HL-60/S4 treated with phorbol 12-myristate 13-acetate at 8.2 ng/mL for 4 days and 3 days (cell line): ENCODE measurements at regions not wholly inside any gene's neighbourhood (a gene's known extent, or its start where the extent isn't known, plus 50 kb on each side); places are given as distances from the start of the nearest gene placed in this dataset.

Experiments
- in situ Hi-C: fragments of 300-500 bp; cut with MboI; formaldehyde crosslinking; loops from 2 replicates; pipeline ENCODE4 v1.15.0; 2022; ENCODE audit warnings: low sequenced_read_pairs

- in situ Hi-C loops, result no loop called here
These were observed 83.4 kb upstream of the FMN2 start for GRCh38 chr1:240008298-240008697.

DNA sequence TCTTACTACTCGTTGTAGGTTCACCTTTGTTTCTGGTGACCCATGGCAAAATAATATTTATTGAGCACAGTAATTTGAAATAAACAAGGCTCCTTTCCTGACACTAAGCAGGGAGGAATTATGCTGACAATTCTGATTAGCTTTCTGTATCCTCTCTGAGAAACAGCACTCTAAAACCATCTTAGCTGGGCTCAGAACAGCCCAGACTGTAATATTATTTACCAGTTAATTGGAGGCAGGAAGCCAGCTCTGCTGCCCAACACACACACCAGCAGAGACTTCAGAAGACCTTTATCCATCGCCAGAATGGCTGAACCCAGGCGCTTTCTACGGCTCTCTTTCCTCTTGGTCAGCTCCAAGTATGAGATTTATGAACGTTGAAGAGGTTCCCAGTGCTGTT lies 77.6 kb upstream of the FMN2 start:
- in situ Hi-C loops, result no loop called here

GRCh38 chr1:240018617-240019016 lies 73.1 kb upstream of the FMN2 start:
- in situ Hi-C loops, result no loop called here

DNA sequence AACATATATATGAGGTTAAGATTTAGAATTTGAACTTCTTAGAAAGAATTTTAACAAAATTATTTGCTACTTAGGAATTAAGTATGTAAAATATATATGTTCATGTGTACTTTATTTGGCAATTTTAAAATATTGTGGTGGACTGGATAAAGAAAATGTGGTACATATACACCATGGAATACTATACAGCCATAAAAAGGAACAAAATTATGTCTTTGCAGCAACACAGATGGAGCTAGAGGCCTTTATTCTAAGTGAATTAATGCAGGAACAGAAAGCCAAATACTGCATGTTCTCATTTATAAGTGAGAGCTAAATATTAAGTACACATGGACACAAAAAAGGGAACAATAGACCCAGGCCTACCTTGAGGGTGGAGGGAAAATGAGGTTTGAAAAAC lies 72.2 kb upstream of the FMN2 start:
- in situ Hi-C loops, result no loop called here

GRCh38 chr1:240020871-240021270 lies 70.8 kb upstream of the FMN2 start:
- in situ Hi-C loops, result no loop called here

DNA sequence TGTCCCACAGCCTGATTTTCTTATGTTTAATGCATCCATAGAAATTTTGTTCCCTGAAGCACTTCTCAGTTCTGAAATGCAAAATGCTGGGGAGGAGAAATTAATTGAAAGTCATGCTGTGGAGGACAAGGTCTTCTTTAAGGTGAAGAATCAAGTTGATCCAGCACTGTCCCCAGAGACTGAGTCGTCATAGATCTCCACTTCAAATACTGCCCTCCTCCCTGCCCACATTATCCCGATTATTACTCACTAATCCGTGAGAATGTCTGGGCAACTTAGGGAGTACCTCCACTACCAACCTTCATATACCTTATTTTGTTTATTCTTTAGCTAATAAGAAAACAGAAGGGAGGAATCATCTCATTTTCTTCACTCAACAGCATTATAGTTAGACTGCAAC lies 70.0 kb upstream of the FMN2 start:
- in situ Hi-C loops, result no loop called here

DNA sequence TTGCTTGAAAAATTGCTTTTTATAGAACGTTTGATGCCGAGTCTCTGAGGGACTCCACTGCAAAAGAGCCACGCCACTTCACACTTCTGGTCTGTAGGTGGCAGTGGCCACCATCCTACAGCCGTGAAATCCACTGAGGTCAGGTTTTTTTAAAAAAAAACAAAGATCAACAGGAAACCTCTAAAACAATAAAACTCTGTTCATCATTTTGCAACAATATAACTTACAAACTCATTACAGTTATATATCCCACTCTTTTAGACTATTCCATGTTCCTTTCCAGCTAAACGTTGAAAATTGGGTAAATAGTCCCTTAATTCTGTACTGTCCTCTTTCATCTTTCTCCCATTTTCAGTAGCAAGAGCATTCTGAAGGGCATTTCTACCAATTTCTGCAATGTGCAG lies 64.6 kb upstream of the FMN2 start:
- in situ Hi-C loops, result no loop called here

DNA sequence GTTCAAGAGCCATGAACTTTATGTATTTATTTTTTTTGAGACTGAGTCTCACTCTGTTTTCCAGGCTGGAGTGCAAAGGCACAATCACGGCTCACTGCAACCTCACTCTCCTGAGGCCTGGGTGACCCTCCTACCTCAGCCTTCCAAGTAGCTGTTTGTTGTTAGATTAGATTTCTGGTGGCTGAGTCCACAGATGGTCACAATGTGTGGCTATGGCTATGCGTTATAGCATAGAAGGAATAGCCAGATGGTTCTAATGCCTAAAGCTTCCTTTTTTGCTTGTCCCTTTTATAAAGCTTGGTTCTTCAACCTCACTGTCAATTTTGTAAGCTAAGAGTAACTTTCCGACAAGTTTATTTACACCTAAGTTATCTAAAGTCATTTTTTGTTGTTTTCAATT lies 62.3 kb upstream of the FMN2 start:
- in situ Hi-C loops, result no loop called here

DNA sequence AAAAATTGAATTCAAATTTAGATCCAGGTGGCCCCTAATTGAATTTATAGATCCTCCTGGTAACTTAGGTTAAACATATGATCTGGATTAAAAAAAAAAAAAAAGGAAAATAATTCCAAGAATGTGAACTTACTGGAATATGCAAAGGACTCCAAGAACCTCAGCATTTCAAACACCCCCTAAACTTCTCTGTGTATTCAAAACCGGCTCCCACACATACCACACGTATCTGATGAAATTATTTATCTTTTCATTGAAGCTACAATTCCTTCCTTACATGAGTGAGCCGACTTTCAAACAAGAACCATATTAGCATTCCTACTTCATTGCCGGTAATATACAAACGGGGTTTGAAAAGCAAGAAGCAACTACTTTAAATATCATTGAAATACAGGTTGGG lies 61.4 kb upstream of the FMN2 start:
- in situ Hi-C loops, result no loop called here

GRCh38 chr1:240031009-240031408 lies 60.7 kb upstream of the FMN2 start:
- in situ Hi-C loops, result no loop called here

DNA sequence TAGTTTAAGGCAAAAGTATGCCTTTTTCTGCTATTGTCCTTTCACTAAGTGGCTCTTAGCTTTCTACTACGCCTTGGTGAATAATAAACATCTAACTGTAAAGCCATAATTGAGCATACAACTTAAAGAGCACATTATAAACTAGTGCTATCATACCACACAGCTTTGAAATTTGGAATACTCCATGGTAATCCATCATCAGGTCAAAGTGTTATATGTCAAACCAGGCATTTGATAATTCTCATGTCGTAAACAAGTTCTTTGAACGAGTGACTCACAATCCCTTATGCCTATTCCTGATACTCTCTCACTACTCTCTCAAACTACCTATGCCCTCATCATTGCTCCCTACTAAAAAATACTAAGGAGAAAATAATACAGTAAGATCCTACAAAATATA lies 60.3 kb upstream of the FMN2 start:
- in situ Hi-C loops, result no loop called here

DNA sequence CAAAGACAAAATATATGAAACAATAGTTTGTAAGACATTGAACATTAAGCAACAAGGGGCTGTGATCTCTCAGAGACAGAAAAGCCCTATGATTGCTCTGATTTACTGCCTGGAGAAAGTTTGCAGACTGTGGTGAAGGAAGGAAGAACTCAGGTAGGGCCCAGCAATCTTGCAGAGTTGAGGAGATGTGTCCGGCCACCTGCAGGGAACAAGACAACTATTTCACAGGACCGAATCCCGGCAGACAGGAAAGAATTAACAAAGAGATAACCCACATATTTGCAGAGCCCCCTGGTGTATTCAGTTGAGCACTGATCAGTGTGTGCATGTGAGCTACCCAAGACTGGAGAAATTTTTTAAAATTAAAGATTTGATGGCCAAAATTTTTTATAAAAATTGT lies 58.3 kb upstream of the FMN2 start:
- in situ Hi-C loops, result no loop called here

- in situ Hi-C loops, result no loop called here
These were observed 55.2 kb upstream of the FMN2 start for GRCh38 chr1:240036526-240036925.
